ENCODE measurements at regions not wholly inside any gene's neighbourhood (a gene's known extent, or its start where the extent isn't known, plus 50 kb on each side); places are given as distances from the start of the nearest gene placed in this dataset.

- no peak overlapping the region for H3K27ac ChIP-seq
- no peak for DNase-seq
- TF ChIP-seq POLR2A (IDR thresholded peaks at IDR 0.05) (no peak), CTCF (IDR thresholded peaks at IDR 0.05) (no peak)
These were observed 132.6 kb upstream of the LIPC start for GRCh38 chr15:58298879-58299850.

GRCh38 chr15:58302832-58303231 lies 129.0 kb upstream of the LIPC start:
- 89 to 100% methylated on average over 1 of the region's 1 CpG for WGBS, 2 donors
- TF ChIP-seq CTCF (IDR thresholded peaks at IDR 0.05) = no peak
- TF ChIP-seq POLR2A (IDR thresholded peaks at IDR 0.05) = no peak
- no peak overlapping the region for H3K27ac ChIP-seq
- intact Hi-C loops (cut with DNase I; ENCODE audit: low total_unique reads) = no loop called here
- H3K4me3 ChIP-seq = no peak overlapping the region
- no peak for DNase-seq
- H3K9me3 ChIP-seq = no peaks in the 10 kb centered on the region
- no peaks in the 10 kb centered on the region for H3K4me1 ChIP-seq
- H3K36me3 ChIP-seq (ENCODE audit: low read depth, missing control alignments) = no peaks in the 10 kb centered on the region
- H3K27me3 ChIP-seq = no peaks in the 10 kb centered on the region

More at GRCh38 chr15:58298879-58299850, 132.6 kb upstream of the LIPC start:
- intact Hi-C loops (cut with DNase I; ENCODE audit: low total_unique reads) = no loop called here
- 91 to 96% methylated on average over 8 to 10 of the region's 10 CpGs for WGBS, 2 donors
- no peaks in the 10 kb centered on the region for H3K9me3 ChIP-seq
- no peak overlapping the region for H3K4me3 ChIP-seq
- H3K27me3 ChIP-seq = no peaks in the 10 kb centered on the region
- no peaks in the 10 kb centered on the region for H3K4me1 ChIP-seq
- H3K36me3 ChIP-seq (ENCODE audit: low read depth, missing control alignments) = no peaks in the 10 kb centered on the region

- DNase-seq = no peak
These were observed 128.6 kb upstream of the LIPC start for GRCh38 chr15:58303236-58303635.

GRCh38 chr15:58306591-58307312 lies 125.0 kb upstream of the LIPC start:
- Histone ChIP-seq H3K27me3 (no peaks in the 10 kb centered on the region), H3K4me1 (no peaks in the 10 kb centered on the region), H3K36me3 (ENCODE audit: low read depth, missing control alignments) (no peaks in the 10 kb centered on the region), H3K27ac (no peak overlapping the region), H3K9me3 (no peaks in the 10 kb centered on the region), H3K4me3 (no peak overlapping the region)
- TF ChIP-seq POLR2A (IDR thresholded peaks at IDR 0.05) (no peak), CTCF (IDR thresholded peaks at IDR 0.05) (no peak)
- DNase-seq = no peak
- 83 to 87% methylated on average over 4 of the region's 4 CpGs for WGBS, 2 donors
- intact Hi-C loops (cut with DNase I; ENCODE audit: low total_unique reads) = no loop called here

More at GRCh38 chr15:58303236-58303635, 128.6 kb upstream of the LIPC start:
- H3K27ac ChIP-seq = no peak overlapping the region
- no peak overlapping the region for H3K4me3 ChIP-seq
- 69 to 79% methylated on average over 6 of the region's 6 CpGs for WGBS, 2 donors
- TF ChIP-seq POLR2A (IDR thresholded peaks at IDR 0.05) = no peak
- TF ChIP-seq CTCF (IDR thresholded peaks at IDR 0.05) = no peak
- H3K36me3 ChIP-seq (ENCODE audit: low read depth, missing control alignments) = no peaks in the 10 kb centered on the region
- H3K27me3 ChIP-seq = no peaks in the 10 kb centered on the region
- intact Hi-C loops (cut with DNase I; ENCODE audit: low total_unique reads) = no loop called here
- no peaks in the 10 kb centered on the region for H3K9me3 ChIP-seq
- no peaks in the 10 kb centered on the region for H3K4me1 ChIP-seq
